SK-N-SH treated with all-trans-retinoic acid at 6 μM for 48 hours (cell line): ENCODE measurements at regions not wholly inside any gene's neighbourhood (a gene's known extent, or its start where the extent isn't known, plus 50 kb on each side); places are given as distances from the start of the nearest gene placed in this dataset.

Experiments
- ARNTL ChIP-seq: fragments of 450-650 bp; formaldehyde crosslinking; IDR thresholded peaks from 2 replicates; pipeline ENCODE4 v1.5.0; 2020; ENCODE audit warnings: low read depth, mild to moderate bottlenecking, moderate library complexity, borderline replicate concordance
- CREB5 ChIP-seq: fragments of 250-450 bp; sonication (Bioruptor Pico); IDR thresholded peaks from 2 replicates; pipeline ENCODE4 v1.5.1; 2020; ENCODE audit warnings: low read depth, mild to moderate bottlenecking, moderate library complexity
- ESRRG ChIP-seq: fragments of 250-450 bp; sonication (Bioruptor Pico); IDR thresholded peaks from 2 replicates; pipeline ENCODE4 v1.6.1; 2021; ENCODE audit warnings: mild to moderate bottlenecking
- GLIS3 ChIP-seq: fragments of 250-450 bp; sonication (Bioruptor Pico); IDR thresholded peaks from 2 replicates; pipeline ENCODE4 v1.5.0; 2020; ENCODE audit warnings: mild to moderate bottlenecking, moderate library complexity
- PPARA ChIP-seq: fragments of 250-450 bp; sonication (Bioruptor Pico); IDR thresholded peaks from 2 replicates; pipeline ENCODE4 v1.5.0; 2020; ENCODE audit warnings: mild to moderate bottlenecking, borderline replicate concordance
- RARB ChIP-seq: fragments of 250-450 bp; sonication (Bioruptor Pico); IDR thresholded peaks from 2 replicates; pipeline ENCODE4 v1.8.0; 2021; ENCODE audit warnings: mild to moderate bottlenecking, moderate library complexity
- SNAI2 ChIP-seq: fragments of 250-450 bp; sonication (Bioruptor Pico); IDR thresholded peaks from 2 replicates; pipeline ENCODE4 v1.5.0; 2020; ENCODE audit warnings: mild to moderate bottlenecking, moderate library complexity
- TCF4 ChIP-seq: fragments of 250-450 bp; sonication (Bioruptor Pico); IDR thresholded peaks from 2 replicates; pipeline ENCODE4 v1.8.0; 2021; ENCODE audit warnings: mild to moderate bottlenecking, moderate library complexity, borderline replicate concordance
- ZFP3 ChIP-seq: fragments of 250-450 bp; sonication (Bioruptor Pico); IDR thresholded peaks from 2 replicates; pipeline ENCODE4 v1.5.0; 2020; ENCODE audit warnings: mild to moderate bottlenecking, moderate library complexity
- ZFP30 ChIP-seq: fragments of 450-650 bp; formaldehyde crosslinking; IDR thresholded peaks from 2 replicates; pipeline ENCODE4 v1.5.0; 2022; ENCODE audit warnings: mild to moderate bottlenecking, moderate library complexity
- ZNF70 ChIP-seq: fragments of 450-650 bp; formaldehyde crosslinking; IDR thresholded peaks from 2 replicates; pipeline ENCODE4 v1.5.0; 2020; ENCODE audit warnings: mild to moderate bottlenecking, moderate library complexity
- ZNF8 ChIP-seq: fragments of 450-650 bp; formaldehyde crosslinking; IDR thresholded peaks from 2 replicates; pipeline ENCODE4 v1.5.0; 2020; ENCODE audit warnings: mild to moderate bottlenecking, moderate library complexity
- TF ChIP-seq, protein P1 (sequence below): fragments of 250-450 bp; sonication (Bioruptor Pico); IDR thresholded peaks from 2 replicates; pipeline ENCODE4 v1.8.0; 2020; ENCODE audit warnings: mild to moderate bottlenecking, moderate library complexity, borderline replicate concordance

- TF ChIP-seq CREB5 (CRISPR knock-in tag) (no peak), ESRRG (CRISPR knock-in tag) (no peak), PPARA (CRISPR knock-in tag) (no peak), SNAI2 (CRISPR knock-in tag) (no peak), ZFP30 (CRISPR knock-in tag) (no peak), TCF4 (CRISPR knock-in tag) (no peak), ZNF8 (no peak), RARB (CRISPR knock-in tag) (no peak), ZNF70 (CRISPR knock-in tag) (no peak), GLIS3 (CRISPR knock-in tag) (no peak), ARNTL (CRISPR knock-in tag) (no peak), ZFP3 (CRISPR knock-in tag) (no peak)
- TF ChIP-seq, protein P1, sequence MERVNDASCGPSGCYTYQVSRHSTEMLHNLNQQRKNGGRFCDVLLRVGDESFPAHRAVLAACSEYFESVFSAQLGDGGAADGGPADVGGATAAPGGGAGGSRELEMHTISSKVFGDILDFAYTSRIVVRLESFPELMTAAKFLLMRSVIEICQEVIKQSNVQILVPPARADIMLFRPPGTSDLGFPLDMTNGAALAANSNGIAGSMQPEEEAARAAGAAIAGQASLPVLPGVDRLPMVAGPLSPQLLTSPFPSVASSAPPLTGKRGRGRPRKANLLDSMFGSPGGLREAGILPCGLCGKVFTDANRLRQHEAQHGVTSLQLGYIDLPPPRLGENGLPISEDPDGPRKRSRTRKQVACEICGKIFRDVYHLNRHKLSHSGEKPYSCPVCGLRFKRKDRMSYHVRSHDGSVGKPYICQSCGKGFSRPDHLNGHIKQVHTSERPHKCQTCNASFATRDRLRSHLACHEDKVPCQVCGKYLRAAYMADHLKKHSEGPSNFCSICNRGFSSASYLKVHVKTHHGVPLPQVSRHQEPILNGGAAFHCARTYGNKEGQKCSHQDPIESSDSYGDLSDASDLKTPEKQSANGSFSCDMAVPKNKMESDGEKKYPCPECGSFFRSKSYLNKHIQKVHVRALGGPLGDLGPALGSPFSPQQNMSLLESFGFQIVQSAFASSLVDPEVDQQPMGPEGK (CRISPR knock-in tag): no peak
These were observed 436.2 kb upstream of the SMIM21 start for GRCh38 chr18:75863696-75864095.
